Pancreas (tissue), 10 donors: ENCODE measurements at regions not wholly inside any gene's neighbourhood (a gene's known extent, or its start where the extent isn't known, plus 50 kb on each side); places are given as distances from the start of the nearest gene placed in this dataset.

ENCODE experiments used
- ATAC-seq, 4 donors: fragments of 200-7000 bp; cut with Tn5 transposase; one replicate each; pipeline versions ENCODE4 v1.8.0 to v1.9.1; 2020; ENCODE audit warnings: mild to moderate bottlenecking in 4 of 4, moderate library complexity in 4 of 4
- DNase-seq, 6 donors: peaks; one replicate each; pipeline ENCODE4 v3.0.0-alpha.2; 2020
- FAIRE-seq: peaks from 2 replicates; lab custom pipeline; 2012; peaks lifted over from hg19 to GRCh38; lab: Jason Lieb, UNC
- H3K27ac ChIP-seq, 4 donors: fragments of 200-600 bp; sonication (generic); 1 replicate in 3 of 4; 2 replicates in 1 of 4; pipeline versions ENCODE4 v1.5.0 to v1.8.0; 2020
- H3K27me3 ChIP-seq, 4 donors: fragments of 200-600 bp; one replicate each; pipeline ENCODE4 v1.8.0; 2021
- H3K36me3 ChIP-seq, 3 donors: fragments of 200-600 bp; sonication (generic) in 1 of 3; one replicate each; pipeline versions ENCODE4 v1.5.0 to v1.8.0; 2020 to 2021
- H3K4me1 ChIP-seq, 3 donors: fragments of 200-600 bp; one replicate each; pipeline ENCODE4 v1.8.0; 2021
- H3K4me3 ChIP-seq, 4 donors: fragments of 200-600 bp; sonication (generic) in 2 of 4; one replicate each; pipeline versions ENCODE4 v1.5.0 to v1.8.0; 2020 to 2021
- H3K9me3 ChIP-seq, 4 donors: fragments of 200-600 bp; one replicate each; pipeline ENCODE4 v1.8.0; 2021
- CTCF ChIP-seq, 4 donors: fragments of 200-600 bp; sonication (generic) in 3 of 4; IDR thresholded peaks; one replicate each; pipeline versions ENCODE4 v1.5.0 to v1.8.0; 2021; ENCODE audit warnings: antibody characterized with exemption in 4 of 4
- whole genome bisulfite sequencing, 2 donors: extraction: QIAGEN DNeasy Blood & Tissue Kit; methylation state at CpG; one replicate each; pipeline ENCODE4 v1.1.7; 2013; 5-methylcytosine and 5-hydroxymethylcytosine counted together
- intact Hi-C, 3 donors: fragments of 100-400 bp; cut with DNase I; formaldehyde crosslinking; loops; one replicate each; pipeline versions ENCODE4 v1.11.1 to v1.14.2; 2022
- donor health status: healthy with polysubstance abuse.
- donor health status: DM: no; HTN: no; CAD: no; lungs with moderate emphysema.
- donor health status: DM: no; HTN: no; CAD: no.
- donor health status: control.
- donor health status: control.
- donor health status: Bipolar disorder and iron deficiency.
- donor health status: DM: yes; HTN: yes; CAD: no.
- donor health status: DM: no; HTN: no; CAD: no.
- donor health status: DM: no; HTN: no; CAD: no.
- donor health status: DM: yes; HTN: yes; CAD: no.

GRCh38 chr4:34932591-34932990 is 1311.7 kb downstream of the ARAP2 start:
- Histone ChIP-seq H3K36me3 (no peaks in the 10 kb centered on the region), H3K27me3 (no peaks in the 10 kb centered on the region), H3K4me3 (no peak overlapping the region), H3K4me1 (no peaks in the 10 kb centered on the region), H3K27ac (no peak overlapping the region), H3K9me3 (no peaks in the 10 kb centered on the region)
- TF ChIP-seq CTCF (IDR thresholded peaks at IDR 0.05), result no peak
- ATAC-seq (no peak), FAIRE-seq (no peak), DNase-seq (no peak)
- 56 to 59% methylated on average over 5 of the region's 5 CpGs for WGBS, 2 donors
- intact Hi-C loops, result no loop called here

DNA sequence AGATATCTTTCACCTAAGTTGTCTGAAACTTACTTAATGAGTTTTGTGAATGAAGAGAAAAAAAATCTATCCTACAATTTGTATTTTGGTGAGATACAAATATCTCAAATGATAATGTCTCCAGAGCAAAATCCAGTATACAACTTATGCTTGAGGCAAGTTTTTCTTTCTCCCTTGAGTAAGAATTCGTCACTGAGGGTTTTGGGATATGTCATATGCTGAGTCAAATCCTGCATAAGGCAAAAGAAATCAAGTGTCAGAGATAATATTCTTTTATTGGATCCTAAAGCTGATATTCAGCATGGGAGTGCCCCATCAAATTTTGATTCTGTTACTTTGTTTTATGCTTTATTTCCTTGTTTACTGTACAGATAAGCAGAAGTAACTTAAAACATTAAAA is 1308.6 kb downstream of the ARAP2 start:
- Histone ChIP-seq H3K27me3 (no peaks in the 10 kb centered on the region), H3K4me1 (no peaks in the 10 kb centered on the region), H3K9me3 (no peaks in the 10 kb centered on the region), H3K27ac (no peak overlapping the region), H3K4me3 (no peak overlapping the region), H3K36me3 (no peaks in the 10 kb centered on the region)
- no peak for ATAC-seq
- intact Hi-C loops, result no loop called here
- TF ChIP-seq CTCF (IDR thresholded peaks at IDR 0.05), result no peak
- FAIRE-seq, result no peak
- 21 to 36% methylated on average over 1 of the region's 1 CpG for WGBS, 2 donors
- no peak for DNase-seq

- ATAC-seq (no peak), DNase-seq (peak in 1 of 6 donors; percentile 39), FAIRE-seq (no peak)
- no peak overlapping the region for H3K4me3 ChIP-seq
- no peak for TF ChIP-seq CTCF (IDR thresholded peaks at IDR 0.05)
- H3K36me3 ChIP-seq, result no peaks in the 10 kb centered on the region
- no peaks in the 10 kb centered on the region for H3K4me1 ChIP-seq
- H3K9me3 ChIP-seq, result no peaks in the 10 kb centered on the region
- no peaks in the 10 kb centered on the region for H3K27me3 ChIP-seq
- 68 to 77% methylated on average over 14 of the region's 14 CpGs for WGBS, 2 donors
- intact Hi-C loops, result no loop called here
- no peak overlapping the region for H3K27ac ChIP-seq
Measured at GRCh38 chr4:34939073-34939472, 1305.2 kb downstream of the ARAP2 start.

DNA sequence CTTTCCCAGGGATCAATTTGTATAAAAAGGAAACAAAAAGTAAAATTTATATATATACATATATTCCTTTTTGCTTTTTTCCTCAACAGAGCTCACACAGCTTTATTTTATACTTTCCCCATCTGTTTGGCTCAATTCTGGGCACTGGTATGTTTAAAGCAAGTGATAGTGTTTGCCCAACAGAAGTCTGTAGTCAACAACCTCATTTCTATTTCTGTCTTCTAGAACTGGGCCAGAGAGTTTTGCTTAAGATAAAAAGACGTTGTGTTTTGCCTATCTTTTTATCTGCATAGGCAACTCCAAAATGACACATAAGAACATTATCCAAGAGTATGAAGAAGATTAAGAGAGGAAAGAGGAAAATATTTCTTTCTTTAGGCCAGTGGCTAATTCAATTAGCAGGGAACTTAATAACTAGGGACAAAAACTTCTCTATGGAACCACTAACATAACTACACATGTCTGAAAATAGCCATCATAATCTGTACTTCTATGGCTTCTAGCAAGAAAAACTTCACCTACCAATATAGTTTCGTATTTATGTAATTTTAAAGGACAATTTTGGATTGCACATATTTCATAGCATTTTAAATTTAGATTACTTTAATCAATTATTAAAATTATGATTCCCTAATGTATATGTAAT is 1300.5 kb downstream of the ARAP2 start:
- DNase-seq, result no peak
- Histone ChIP-seq H3K36me3 (no peaks in the 10 kb centered on the region), H3K9me3 (no peaks in the 10 kb centered on the region), H3K27me3 (peaks cover 0 to 3% (median 0%) of the 10 kb centered on the region in 4 donors), H3K27ac (no peak overlapping the region), H3K4me3 (no peak overlapping the region), H3K4me1 (no peaks in the 10 kb centered on the region)
- no peak for TF ChIP-seq CTCF (IDR thresholded peaks at IDR 0.05)
- WGBS, 2 donors, result 33 to 44% methylated on average over 2 of the region's 2 CpGs
- no peak for ATAC-seq
- FAIRE-seq, result no peak
- intact Hi-C loops, result no loop called here

DNA sequence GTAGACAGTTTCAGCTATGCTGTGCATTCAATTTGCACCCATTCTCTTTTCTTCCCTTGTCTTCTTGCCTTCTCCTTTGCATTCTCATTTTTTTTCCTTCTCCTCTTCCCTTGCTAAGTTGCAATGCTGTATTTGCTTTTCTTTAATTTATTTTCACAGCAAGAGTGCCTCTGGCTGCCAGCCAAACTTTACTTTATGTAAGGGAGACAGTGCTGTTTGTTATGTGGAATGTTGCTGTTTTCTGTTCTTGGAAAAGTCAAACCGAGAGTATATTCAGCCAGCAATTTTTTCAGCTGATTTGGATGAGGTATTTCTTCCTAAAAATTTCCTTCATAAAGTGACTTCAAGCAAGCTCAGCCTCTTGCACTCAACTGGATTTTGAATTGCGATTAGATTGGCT is 1293.4 kb downstream of the ARAP2 start:
- FAIRE-seq, result no peak
- Histone ChIP-seq H3K36me3 (no peaks in the 10 kb centered on the region), H3K27me3 (peaks cover 0 to 3% (median 0%) of the 10 kb centered on the region in 4 donors), H3K4me3 (no peak overlapping the region), H3K4me1 (no peaks in the 10 kb centered on the region), H3K9me3 (no peaks in the 10 kb centered on the region), H3K27ac (no peak overlapping the region)
- intact Hi-C loops, result no loop called here
- no peak for DNase-seq
- ATAC-seq, result no peak
- no peak for TF ChIP-seq CTCF (IDR thresholded peaks at IDR 0.05)
- 35 to 38% methylated on average over 2 of the region's 2 CpGs for WGBS, 2 donors
